Adrenal gland (tissue), 5 donors: ENCODE measurements at regions not wholly inside any gene's neighbourhood (a gene's known extent, or its start where the extent isn't known, plus 50 kb on each side); places are given as distances from the start of the nearest gene placed in this dataset.

Experiments
- CTCF ChIP-seq, 6 experiments: fragments of 450-650 bp in 4 of 6; fragments of 200-600 bp in 2 of 6; sonication (generic) in 1 of 6; IDR thresholded peaks; 1 replicate in 5 of 6; 2 replicates in 1 of 6; pipeline versions ENCODE4 v1.5.1 to v1.8.0; 2016 to 2021; ENCODE audit warnings: antibody characterized with exemption in 6 of 6, mild to moderate bottlenecking in 2 of 6, moderate library complexity in 1 of 6
- POLR2A ChIP-seq, 2 donors: fragments of 450-650 bp; IDR thresholded peaks; one replicate each; pipeline ENCODE4 v1.6.1; 2017; ENCODE audit warnings: antibody characterized with exemption in 2 of 2, mild to moderate bottlenecking in 2 of 2, moderate library complexity in 1 of 2
- donor health status: DM: no; HTN: no; CAD: no.

GRCh38 chr13:90448466-90449037, 898.9 kb upstream of the MIR17HG start:
- TF ChIP-seq CTCF (IDR thresholded peaks at IDR 0.05) (no peak), POLR2A (IDR thresholded peaks at IDR 0.05) (no peak)
